Activated naive CD8-positive, alpha-beta T cell treated with anti-CD3 and anti-CD28 coated beads, Interleukin-2, amount 10 ng/mL, durations not matched to agents 7 days and 5 days (primary cell): ENCODE measurements at regions not wholly inside any gene's neighbourhood (a gene's known extent, or its start where the extent isn't known, plus 50 kb on each side); places are given as distances from the start of the nearest gene placed in this dataset.

Experiments used
- ATAC-seq: fragments of 150-1000 bp; cut with Tn5 transposase; one replicate; pipeline ENCODE4 v1.10.0; 2021; ENCODE audit warnings: low read depth, moderate library complexity
- POLR2A ChIA-PET: fragments of 350-600 bp; sonication (Branson Sonifier 250); formaldehyde crosslinking; loops from one replicate; lab custom pipeline; 2021; ENCODE audit warnings: antibody characterized with exemption; lab: Charles Lee
- DNase-seq: peaks from one replicate; pipeline ENCODE4 v3.0.0; 2021
- H3K27ac Mint-ChIP-seq: one replicate; pipeline ENCODE4 v1.8.0; 2022; ENCODE audit warnings: mild to moderate bottlenecking, mixed read lengths
- H3K27me3 Mint-ChIP-seq: one replicate; pipeline ENCODE4 v1.8.0; 2022; ENCODE audit warnings: mild to moderate bottlenecking, moderate library complexity, mixed read lengths
- H3K36me3 Mint-ChIP-seq: one replicate; pipeline ENCODE4 v1.8.0; 2021; ENCODE audit warnings: mild to moderate bottlenecking, mixed read lengths
- H3K4me1 Mint-ChIP-seq: one replicate; pipeline ENCODE4 v1.8.0; 2021; ENCODE audit warnings: mixed read lengths
- H3K4me3 Mint-ChIP-seq: one replicate; pipeline ENCODE4 v1.8.0; 2022; ENCODE audit warnings: mild to moderate bottlenecking, moderate library complexity, mixed read lengths
- H3K9me3 Mint-ChIP-seq: one replicate; pipeline ENCODE4 v1.8.0; 2021; ENCODE audit warnings: mixed read lengths

GRCh38 chr13:54356849-54357248 lies 1328.2 kb downstream of the OLFM4 start:
- Mint-ChIP-seq H3K27me3 (no peaks in the 10 kb centered on the region), H3K27ac (no peak overlapping the region), H3K9me3 (no peaks in the 10 kb centered on the region), H3K4me1 (no peaks in the 10 kb centered on the region), H3K4me3 (no peak overlapping the region), H3K36me3 (no peaks in the 10 kb centered on the region)
- POLR2A ChIA-PET = no interaction called here
- no peak for ATAC-seq
- no peak for DNase-seq

- no peak for DNase-seq
- Mint-ChIP-seq H3K4me3 (no peak overlapping the region), H3K27ac (no peak overlapping the region), H3K9me3 (no peaks in the 10 kb centered on the region), H3K4me1 (no peaks in the 10 kb centered on the region), H3K36me3 (no peaks in the 10 kb centered on the region), H3K27me3 (no peaks in the 10 kb centered on the region)
- POLR2A ChIA-PET = no interaction called here
- ATAC-seq = no peak
These were observed 1328.8 kb downstream of the OLFM4 start for GRCh38 chr13:54357284-54357933.

- no peak for ATAC-seq
- Mint-ChIP-seq H3K27ac (no peak overlapping the region), H3K27me3 (no peaks in the 10 kb centered on the region), H3K4me1 (no peaks in the 10 kb centered on the region), H3K36me3 (no peaks in the 10 kb centered on the region), H3K4me3 (no peak overlapping the region), H3K9me3 (no peaks in the 10 kb centered on the region)
- POLR2A ChIA-PET = no interaction called here
- no peak for DNase-seq
These were observed 1332.8 kb downstream of the OLFM4 start for GRCh38 chr13:54361460-54361859.

GRCh38 chr13:54366728-54367127 lies 1338.1 kb downstream of the OLFM4 start:
- H3K4me3 Mint-ChIP-seq = no peak overlapping the region
- no peaks in the 10 kb centered on the region for H3K27me3 Mint-ChIP-seq
- no peaks in the 10 kb centered on the region for H3K4me1 Mint-ChIP-seq
- H3K27ac Mint-ChIP-seq = no peak overlapping the region
- POLR2A ChIA-PET = no interaction called here
- peaks cover 4% of the 10 kb centered on the region for H3K9me3 Mint-ChIP-seq
- H3K36me3 Mint-ChIP-seq = no peaks in the 10 kb centered on the region
- ATAC-seq (no peak), DNase-seq (no peak)

GRCh38 chr13:54367639-54368271 lies 1339.1 kb downstream of the OLFM4 start:
- Mint-ChIP-seq H3K27ac (no peak overlapping the region), H3K4me1 (no peaks in the 10 kb centered on the region), H3K4me3 (no peak overlapping the region), H3K36me3 (no peaks in the 10 kb centered on the region), H3K27me3 (no peaks in the 10 kb centered on the region), H3K9me3 (peaks cover 4% of the 10 kb centered on the region)
- ATAC-seq (no peak), DNase-seq (no peak)
- POLR2A ChIA-PET = no interaction called here

- H3K27me3 Mint-ChIP-seq = no peaks in the 10 kb centered on the region
- no peak for DNase-seq
- H3K9me3 Mint-ChIP-seq = peaks cover 4% of the 10 kb centered on the region
- H3K4me1 Mint-ChIP-seq = no peaks in the 10 kb centered on the region
- no peak overlapping the region for H3K4me3 Mint-ChIP-seq
- H3K27ac Mint-ChIP-seq = peak overlapping the region; percentile 12
- no peaks in the 10 kb centered on the region for H3K36me3 Mint-ChIP-seq
- ATAC-seq = no peak
- POLR2A ChIA-PET = no interaction called here
These were observed 1339.8 kb downstream of the OLFM4 start for GRCh38 chr13:54368387-54368786.

GRCh38 chr13:54373211-54373610 lies 1344.6 kb downstream of the OLFM4 start:
- no peaks in the 10 kb centered on the region for H3K36me3 Mint-ChIP-seq
- no peak overlapping the region for H3K4me3 Mint-ChIP-seq
- H3K27me3 Mint-ChIP-seq = no peaks in the 10 kb centered on the region
- ATAC-seq (no peak), DNase-seq (no peak)
- POLR2A ChIA-PET = no interaction called here
- peaks cover 9% of the 10 kb centered on the region for H3K9me3 Mint-ChIP-seq
- no peaks in the 10 kb centered on the region for H3K4me1 Mint-ChIP-seq
- no peak overlapping the region for H3K27ac Mint-ChIP-seq

GRCh38 chr13:54379461-54379860 lies 1350.8 kb downstream of the OLFM4 start:
- DNase-seq = no peak
- Mint-ChIP-seq H3K36me3 (no peaks in the 10 kb centered on the region), H3K4me3 (no peak overlapping the region), H3K4me1 (no peaks in the 10 kb centered on the region), H3K27ac (no peak overlapping the region), H3K27me3 (no peaks in the 10 kb centered on the region), H3K9me3 (peaks cover 7% of the 10 kb centered on the region)
- no peak for ATAC-seq
- POLR2A ChIA-PET = no interaction called here

GRCh38 chr13:54383604-54384003 lies 1355.0 kb downstream of the OLFM4 start:
- no peak overlapping the region for H3K27ac Mint-ChIP-seq
- no peaks in the 10 kb centered on the region for H3K27me3 Mint-ChIP-seq
- DNase-seq (no peak), ATAC-seq (no peak)
- H3K36me3 Mint-ChIP-seq = no peaks in the 10 kb centered on the region
- POLR2A ChIA-PET = no interaction called here
- peaks cover 2% of the 10 kb centered on the region for H3K9me3 Mint-ChIP-seq
- no peak overlapping the region for H3K4me3 Mint-ChIP-seq
- no peaks in the 10 kb centered on the region for H3K4me1 Mint-ChIP-seq

- Mint-ChIP-seq H3K9me3 (peaks cover 7% of the 10 kb centered on the region), H3K27me3 (no peaks in the 10 kb centered on the region), H3K36me3 (no peaks in the 10 kb centered on the region), H3K4me1 (no peaks in the 10 kb centered on the region), H3K4me3 (no peak overlapping the region), H3K27ac (no peak overlapping the region)
- ATAC-seq (no peak), DNase-seq (no peak)
- POLR2A ChIA-PET = no interaction called here
These were observed 1359.0 kb downstream of the OLFM4 start for GRCh38 chr13:54387625-54388024.

- H3K9me3 Mint-ChIP-seq = peaks cover 12% of the 10 kb centered on the region
- DNase-seq = no peak
- H3K36me3 Mint-ChIP-seq = no peaks in the 10 kb centered on the region
- ATAC-seq = no peak
- no peaks in the 10 kb centered on the region for H3K4me1 Mint-ChIP-seq
- no peak overlapping the region for H3K4me3 Mint-ChIP-seq
- no peak overlapping the region for H3K27ac Mint-ChIP-seq
- no peaks in the 10 kb centered on the region for H3K27me3 Mint-ChIP-seq
- POLR2A ChIA-PET = no interaction called here
These were observed 1362.2 kb downstream of the OLFM4 start for GRCh38 chr13:54390841-54391240.

- H3K4me1 Mint-ChIP-seq = no peaks in the 10 kb centered on the region
- no peak overlapping the region for H3K4me3 Mint-ChIP-seq
- no peaks in the 10 kb centered on the region for H3K36me3 Mint-ChIP-seq
- DNase-seq (no peak), ATAC-seq (no peak)
- no peaks in the 10 kb centered on the region for H3K27me3 Mint-ChIP-seq
- H3K9me3 Mint-ChIP-seq = peaks cover 10% of the 10 kb centered on the region
- POLR2A ChIA-PET = no interaction called here
- no peak overlapping the region for H3K27ac Mint-ChIP-seq
These were observed 1365.6 kb downstream of the OLFM4 start for GRCh38 chr13:54394085-54394700.

- Mint-ChIP-seq H3K9me3 (peaks cover 10% of the 10 kb centered on the region), H3K36me3 (no peaks in the 10 kb centered on the region), H3K4me3 (no peak overlapping the region), H3K27ac (no peak overlapping the region), H3K4me1 (no peaks in the 10 kb centered on the region), H3K27me3 (no peaks in the 10 kb centered on the region)
- POLR2A ChIA-PET = no interaction called here
- no peak for DNase-seq
- no peak for ATAC-seq
These were observed 1366.3 kb downstream of the OLFM4 start for GRCh38 chr13:54394908-54395307.

- DNase-seq (no peak), ATAC-seq (no peak)
- POLR2A ChIA-PET = no interaction called here
- Mint-ChIP-seq H3K27me3 (no peaks in the 10 kb centered on the region), H3K4me3 (no peak overlapping the region), H3K9me3 (peaks cover 8% of the 10 kb centered on the region), H3K27ac (no peak overlapping the region), H3K36me3 (no peaks in the 10 kb centered on the region), H3K4me1 (no peaks in the 10 kb centered on the region)
These were observed 1373.9 kb downstream of the OLFM4 start for GRCh38 chr13:54402495-54402894.
